HCT116 (cell line): ENCODE measurements at regions not wholly inside any gene's neighbourhood (a gene's known extent, or its start where the extent isn't known, plus 50 kb on each side); places are given as distances from the start of the nearest gene placed in this dataset.

Experiments
- ATAC-seq: fragments of 200-7000 bp; cut with Tn5 transposase; 2 replicates; pipeline ENCODE4 v1.9.1; 2020; ENCODE audit warnings: mild to moderate bottlenecking, moderate library complexity
- BruUV-seq: library from RNA; stranded (reverse); fragments of 400-500 nt; replicated peaks from 2 replicates; lab custom pipeline; 2021; lab: Mats Ljungman, UMichigan
- CTCF ChIA-PET: fragments of 300-600 bp; sonication (Branson Sonifier 250); formaldehyde crosslinking; loops from one replicate; lab custom pipeline; 2021; ENCODE audit warnings: antibody characterized with exemption; lab: Charles Lee
- POLR2A ChIA-PET: fragments of 300-600, 350-600 bp; sonication (Branson Sonifier 250); formaldehyde crosslinking; loops from one replicate; lab custom pipeline; 2021; ENCODE audit warnings: antibody characterized with exemption; lab: Charles Lee
- RAD21 ChIA-PET, 2 experiments: fragments of 300-600 bp; sonication (Branson Sonifier 250); formaldehyde crosslinking; loops; one replicate each; lab custom pipeline; 2023; ENCODE audit warnings: low total read pairs in 2 of 2; ENCODE audit not compliant: uncharacterized antibody in 2 of 2, unreplicated experiment in 2 of 2, low non-redundant PET in 1 of 2; lab: Charles Lee
- DNase-seq: peaks from one replicate; pipeline ENCODE4 v3.0.0-alpha.2; 2010; ENCODE audit warnings: low read depth, low spot score
- H2AFZ ChIP-seq: fragments of 200-600 bp; shearing (Covaris generic), sonication (generic); 2 replicates; pipeline ENCODE4 v1.6.1; 2017; ENCODE audit warnings: low read depth, mixed run types, mixed read lengths, antibody characterized with exemption, low read length; ENCODE audit not compliant: poor library complexity, severe bottlenecking
- H3K27ac ChIP-seq: 2 replicates; pipeline ENCODE4 v1.5.1; 2012; ENCODE audit warnings: low read depth, low read length
- H3K27me3 ChIP-seq: fragments of 200-600 bp; sonication (generic); 2 replicates; pipeline ENCODE4 v1.6.1; 2016; ENCODE audit warnings: mixed run types, low read length, mixed read lengths; ENCODE audit not compliant: insufficient read depth
- H3K36me3 ChIP-seq, 2 experiments: fragments of 200-500 bp in 1 of 2; fragments of 200-600 bp in 1 of 2; sonication (Bioruptor generic) in 1 of 2; sonication (generic) in 1 of 2; 2 replicates each; pipeline versions ENCODE4 v1.5.1 to v1.6.1; 2014 to 2016; ENCODE audit warnings: low read length in 2 of 2, inconsistent platforms in 1 of 2, mixed read lengths in 1 of 2, mixed run types in 1 of 2; ENCODE audit not compliant: insufficient read depth in 2 of 2, control insufficient read depth in 1 of 2
- H3K4me1 ChIP-seq, 2 experiments: fragments of 200-600 bp in 1 of 2; sonication (generic) in 1 of 2; 2 replicates each; pipeline versions ENCODE4 v1.5.1 to v1.6.1; 2012 to 2017; ENCODE audit warnings: low read length in 2 of 2, inconsistent platforms in 1 of 2, mild to moderate bottlenecking in 1 of 2, mixed read lengths in 1 of 2, mixed run types in 1 of 2, moderate library complexity in 1 of 2; ENCODE audit not compliant: insufficient read depth in 2 of 2, control insufficient read depth in 1 of 2
- H3K4me2 ChIP-seq: fragments of 200-600 bp; sonication (generic); 2 replicates; pipeline ENCODE4 v1.6.1; 2017; ENCODE audit warnings: mixed run types, low read length, mixed read lengths
- H3K4me3 ChIP-seq, 2 experiments: fragments of 200-600 bp in 1 of 2; sonication (generic) in 1 of 2; replicated peaks in 1 of 2; 2 replicates each; pipeline ENCODE4 v1.5.1; 2011 to 2016; ENCODE audit warnings: low read length in 2 of 2, control low read depth in 1 of 2, low read depth in 1 of 2, mild to moderate bottlenecking in 1 of 2, mixed read lengths in 1 of 2, mixed run types in 1 of 2
- H3K79me2 ChIP-seq: fragments of 200-600 bp; sonication (generic); 2 replicates; pipeline ENCODE4 v1.6.1; 2017; ENCODE audit warnings: mild to moderate bottlenecking, mixed run types, low read length, moderate library complexity, mixed read lengths; ENCODE audit not compliant: insufficient read depth
- H3K9ac ChIP-seq: fragments of 200-600 bp; sonication (generic); 2 replicates; pipeline ENCODE4 v1.6.1; 2016; ENCODE audit warnings: low read length, mixed read lengths
- H3K9me2 ChIP-seq: fragments of 200-600 bp; sonication (generic), shearing (Covaris generic); 2 replicates; pipeline ENCODE4 v1.6.1; 2017; ENCODE audit warnings: mixed run types, mild to moderate bottlenecking, moderate library complexity; ENCODE audit not compliant: insufficient read depth
- H3K9me3 ChIP-seq, 2 experiments: fragments of 200-500 bp in 1 of 2; fragments of 200-600 bp in 1 of 2; sonication (Bioruptor generic) in 1 of 2; sonication (generic) in 1 of 2; 2 replicates each; pipeline ENCODE4 v1.6.1; 2014 to 2017; ENCODE audit warnings: low read length in 2 of 2, mixed read lengths in 2 of 2, inconsistent platforms in 1 of 2, low read depth in 1 of 2, mild to moderate bottlenecking in 1 of 2, mixed run types in 1 of 2, moderate library complexity in 1 of 2; ENCODE audit not compliant: control insufficient read depth in 1 of 2, insufficient read depth in 1 of 2
- H4K20me1 ChIP-seq: fragments of 200-600 bp; sonication (generic), shearing (Covaris generic); 2 replicates; pipeline ENCODE4 v1.6.1; 2017; ENCODE audit warnings: mixed run types, mild to moderate bottlenecking, moderate library complexity; ENCODE audit not compliant: insufficient read depth
- ATF3 ChIP-seq: IDR thresholded peaks from 2 replicates; pipeline ENCODE4 v1.6.1; 2012
- CBX3 ChIP-seq: IDR thresholded peaks from 2 replicates; pipeline ENCODE4 v1.6.1; 2012; ENCODE audit warnings: low read depth
- EGR1 ChIP-seq: IDR thresholded peaks from 2 replicates; pipeline ENCODE4 v1.6.1; 2012; ENCODE audit warnings: low read depth
- FOSL1 ChIP-seq: IDR thresholded peaks from 2 replicates; pipeline ENCODE4 v1.6.1; 2012; ENCODE audit warnings: low read depth
- MAX ChIP-seq: IDR thresholded peaks from 2 replicates; pipeline ENCODE4 v1.6.1; 2012
- POLR2AphosphoS5 ChIP-seq: IDR thresholded peaks from 2 replicates; pipeline ENCODE4 v1.6.1; 2011; ENCODE audit warnings: mild to moderate bottlenecking, low read depth, low read length, moderate library complexity
- REST ChIP-seq: IDR thresholded peaks from 2 replicates; pipeline ENCODE4 v1.6.1; 2012; ENCODE audit warnings: low read depth
- SIN3A ChIP-seq: IDR thresholded peaks from 2 replicates; pipeline ENCODE4 v1.6.1; 2012; ENCODE audit warnings: low read depth
- TCF7L2 ChIP-seq: IDR thresholded peaks from 2 replicates; pipeline ENCODE4 v1.7.0; 2011; ENCODE audit warnings: borderline replicate concordance, inconsistent platforms; ENCODE audit not compliant: insufficient read depth, insufficient read length; ENCODE audit errors: extremely low read depth
- ZBTB33 ChIP-seq: IDR thresholded peaks from 2 replicates; pipeline ENCODE4 v1.6.1; 2011; ENCODE audit warnings: mild to moderate bottlenecking, low read length, moderate library complexity; ENCODE audit not compliant: insufficient replicate concordance; ENCODE audit errors: extremely low read depth
- ZFX ChIP-seq: fragments of 450-650 bp; IDR thresholded peaks from 2 replicates; pipeline ENCODE4 v1.6.1; 2017
- intact Hi-C: fragments of 100-400 bp; cut with micrococcal nuclease; formaldehyde crosslinking; loops from 2 replicates; pipeline ENCODE4 v1.10.0; 2022

- 0 out of 2 replicates have a peak, but pooled peaks cover 5% of the 10 kb centered on the region for H3K27me3 ChIP-seq
- H2AFZ ChIP-seq, result no peak overlapping the region
- no peak overlapping the region for H3K27ac ChIP-seq
- POLR2A ChIA-PET, result no interaction called here
- H3K4me3 ChIP-seq, result no peak overlapping the region
- TF ChIP-seq ATF3, result no peak
- TF ChIP-seq ZBTB33, result no peak
- no peak for TF ChIP-seq REST
- no peak for TF ChIP-seq CBX3
- TF ChIP-seq ZFX, result no peak
- TF ChIP-seq TCF7L2, result no peak
- no peak for TF ChIP-seq SIN3A
- TF ChIP-seq EGR1, result no peak
- TF ChIP-seq FOSL1, result no peak
- no peak for TF ChIP-seq POLR2AphosphoS5
- no peak for TF ChIP-seq MAX
- TF ChIP-seq, all 23 proteins: peak for 0
- H3K4me1 ChIP-seq, result no peaks in the 10 kb centered on the region
- no peak overlapping the region for H3K9ac ChIP-seq
- DNase-seq (no peak), ATAC-seq (no peak)
- H3K79me2 ChIP-seq, result no peaks in the 10 kb centered on the region
- H3K9me2 ChIP-seq, result no peaks in the 10 kb centered on the region
- RAD21 ChIA-PET, result interaction anchor here in 1 of 2 experiments (0.6 kb wide), 1 partner anchor 934 kb away, joined by 3 read pairs; no protein-coding TSS in a partner anchor
- CTCF ChIA-PET, result no interaction called here
- no peaks in the 10 kb centered on the region for H3K36me3 ChIP-seq
- no peaks in the 10 kb centered on the region for H3K9me3 ChIP-seq
- no peak overlapping the region for H3K4me2 ChIP-seq
- BruUV-seq, result no TSS peak
- H4K20me1 ChIP-seq, result no peaks in the 10 kb centered on the region
- intact Hi-C loops, result no loop called here
Measured at GRCh38 chr6:169891421-169891820, 140.0 kb downstream of the ERMARD start.
